SIG-M5 (cell line): ENCODE measurements at regions not wholly inside any gene's neighbourhood (a gene's known extent, or its start where the extent isn't known, plus 50 kb on each side); places are given as distances from the start of the nearest gene placed in this dataset.

Experiments used
- DNase-seq: peaks from one replicate; lab custom pipeline; 2025; lab: John Stamatoyannopoulos, UW

DNA sequence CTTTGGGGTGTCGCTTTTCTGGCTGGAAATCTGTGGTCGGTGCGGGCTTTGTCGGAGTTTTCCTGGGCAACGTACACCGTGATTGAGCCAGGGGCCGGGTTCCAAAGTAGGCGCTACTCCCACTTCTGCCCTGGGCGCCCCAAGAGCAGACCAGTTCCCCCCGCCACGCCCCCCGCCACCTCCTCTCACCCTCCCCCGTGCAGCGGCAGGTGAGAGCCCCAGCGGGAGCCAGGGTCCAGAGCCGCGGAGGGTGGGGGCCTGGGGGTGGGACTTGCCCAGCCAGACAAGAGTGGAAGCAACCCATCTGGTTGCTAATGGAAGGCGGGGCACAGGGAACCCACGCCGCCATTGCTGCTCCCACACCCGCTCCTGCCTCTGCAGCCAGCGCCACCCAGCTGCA, 2195.9 kb downstream of the PCDH9 start:
- DNase-seq, result no peak

- DNase-seq, result no peak
Measured at GRCh38 chr13:65032825-65033224, 2197.3 kb downstream of the PCDH9 start.

DNA sequence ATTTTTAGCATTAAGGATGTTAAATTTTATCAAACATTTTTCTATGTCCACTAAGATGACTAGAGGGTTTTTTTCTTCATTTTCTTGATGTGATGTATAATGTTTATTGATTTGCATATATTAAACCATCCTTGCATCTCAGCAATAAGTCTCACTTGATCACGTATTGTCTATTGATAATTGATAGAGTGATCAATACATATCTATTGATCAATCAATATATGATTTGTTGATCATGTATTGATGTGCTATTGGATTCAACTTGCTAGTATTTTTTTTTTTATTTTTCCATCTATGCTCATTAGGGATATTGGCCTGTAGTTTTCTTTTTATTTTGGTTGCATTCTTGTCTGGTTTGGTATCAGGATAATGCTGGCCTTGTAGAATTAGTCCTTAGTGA, 2202.0 kb downstream of the PCDH9 start:
- no peak for DNase-seq

DNA sequence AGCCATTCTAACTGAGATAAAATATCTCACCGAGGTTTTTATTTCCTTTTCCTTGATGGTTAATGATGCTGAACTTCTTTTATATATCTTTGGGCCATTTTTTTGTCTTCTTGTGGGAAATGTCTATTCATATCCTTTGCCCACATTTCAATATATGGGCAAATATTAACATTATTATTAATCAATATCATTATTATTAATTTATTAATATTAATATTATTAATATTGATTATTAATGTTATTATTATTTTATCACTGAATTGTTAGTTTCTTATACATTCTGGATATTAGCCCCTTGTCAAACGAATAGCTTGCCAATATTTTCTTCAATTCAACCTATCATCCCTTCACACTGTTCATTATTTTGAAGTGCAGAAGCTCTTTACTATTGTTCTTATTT, 2203.6 kb downstream of the PCDH9 start:
- DNase-seq, result no peak

DNA sequence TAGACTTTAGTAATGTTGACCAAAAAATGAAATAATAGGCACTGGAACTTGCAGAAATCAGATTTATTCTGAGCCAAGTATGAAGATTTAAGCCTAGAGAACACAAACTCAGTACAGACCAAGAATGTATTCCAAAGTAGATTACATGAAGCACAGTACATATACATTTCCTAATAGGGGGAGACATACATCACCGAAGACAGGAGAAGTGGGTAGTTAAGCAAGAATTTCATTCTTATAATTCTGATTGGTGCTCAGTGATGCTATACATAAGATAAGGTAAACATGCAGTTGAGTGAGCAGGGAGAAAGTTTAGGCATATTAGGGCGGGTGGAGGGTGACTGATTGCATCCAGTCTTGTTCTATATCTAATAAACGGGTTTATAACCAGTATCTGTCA, 2218.8 kb downstream of the PCDH9 start:
- DNase-seq, result no peak

DNA sequence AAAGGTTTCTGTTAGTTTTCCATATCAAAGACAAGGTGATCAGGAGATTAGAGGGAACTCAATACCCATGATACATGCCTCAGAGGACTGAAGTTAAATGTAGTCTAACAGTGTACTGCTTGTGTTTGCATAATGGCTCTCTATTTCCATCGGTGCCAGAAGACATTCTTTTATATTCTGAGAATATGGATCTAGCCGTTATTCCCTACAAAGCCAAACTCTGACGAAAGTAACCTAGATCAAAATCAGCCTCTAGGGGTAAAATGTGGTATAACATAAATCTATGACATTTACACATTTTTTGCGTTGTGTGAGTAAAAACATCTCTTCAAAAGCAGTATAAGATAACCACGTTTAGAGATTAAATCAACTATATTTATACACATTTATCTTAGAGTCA, 2232.7 kb downstream of the PCDH9 start:
- DNase-seq, result no peak

- no peak for DNase-seq
Measured at GRCh38 chr13:64993514-64994164, 2236.5 kb downstream of the PCDH9 start.

GRCh38 chr13:64992314-64992713, 2237.8 kb downstream of the PCDH9 start:
- no peak for DNase-seq

DNA sequence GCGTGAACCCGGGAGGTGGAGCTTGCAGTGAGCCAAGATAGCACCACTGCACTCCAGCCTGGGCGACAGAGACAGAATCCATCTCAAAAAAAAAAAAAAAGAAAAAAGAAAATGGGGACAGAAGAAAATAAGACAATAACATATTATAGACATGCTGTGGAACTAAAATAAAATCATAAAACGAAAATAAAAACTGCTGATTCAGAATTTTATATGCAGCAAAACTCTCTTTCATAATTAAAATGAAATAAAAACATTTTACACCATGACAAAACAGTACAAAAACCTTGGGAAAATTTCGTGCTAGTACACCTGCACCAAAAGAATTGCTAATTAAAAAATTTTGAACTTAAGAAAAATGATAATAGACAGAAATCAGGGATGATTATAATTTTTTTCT, 2245.1 kb downstream of the PCDH9 start:
- DNase-seq, result no peak

DNA sequence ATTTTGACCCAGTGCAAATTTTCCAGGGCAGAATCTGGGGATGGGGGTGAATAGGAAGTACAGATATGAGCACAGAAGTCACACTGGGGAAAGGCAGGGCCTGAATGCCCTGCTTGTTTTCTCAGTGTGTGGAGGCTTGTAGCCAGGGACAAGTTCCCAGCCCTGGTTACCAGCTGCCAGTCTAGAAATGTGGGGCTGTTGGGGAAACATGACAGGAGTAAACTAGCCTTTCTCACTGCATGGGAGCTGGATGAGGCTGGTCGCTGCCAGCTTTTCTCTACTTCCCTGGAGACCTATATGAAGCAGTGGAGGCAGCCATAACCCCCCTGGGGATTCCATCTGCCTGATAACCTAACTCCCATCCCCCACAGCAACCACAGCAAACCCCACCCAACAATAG, 2267.7 kb downstream of the PCDH9 start:
- no peak for DNase-seq

DNA sequence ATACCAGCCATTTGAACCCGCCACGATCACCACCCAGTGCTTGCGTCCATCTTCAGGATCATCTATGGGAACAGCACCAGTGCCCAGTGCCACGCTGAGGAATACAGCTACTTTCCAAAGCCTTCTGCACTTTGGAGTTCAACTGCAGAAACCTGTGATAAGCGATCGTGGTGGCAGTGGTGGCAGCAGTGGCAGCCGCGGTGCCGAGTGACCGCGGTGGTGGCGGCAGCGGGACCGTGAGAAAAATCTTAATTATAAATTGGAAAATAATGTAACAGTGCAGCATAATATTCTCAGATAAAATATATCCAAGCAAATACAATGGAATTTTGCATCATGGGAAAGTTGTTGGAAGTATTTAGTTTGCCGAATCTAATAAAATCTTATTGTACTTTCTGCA, 2270.9 kb downstream of the PCDH9 start:
- DNase-seq, result no peak

DNA sequence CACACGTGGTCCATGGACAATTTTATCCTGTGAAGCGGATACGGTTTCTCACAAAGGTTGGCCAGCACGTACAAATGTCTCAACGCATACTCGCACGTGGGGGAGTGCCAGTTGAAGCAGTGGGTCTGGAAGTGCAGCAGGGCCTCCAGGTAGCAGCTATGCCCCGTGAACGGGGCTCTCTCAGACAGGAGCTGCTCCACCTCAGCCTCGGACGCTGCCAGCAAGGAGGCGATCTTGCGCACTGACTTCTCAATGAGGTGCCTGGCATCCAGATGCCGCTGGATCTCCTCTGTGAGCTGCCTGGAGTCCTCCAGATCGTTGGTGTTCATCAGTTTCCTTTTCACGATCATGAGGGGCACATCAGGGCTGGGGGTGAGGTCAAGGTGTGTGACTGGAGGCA, 2272.0 kb downstream of the PCDH9 start:
- DNase-seq, result no peak

DNA sequence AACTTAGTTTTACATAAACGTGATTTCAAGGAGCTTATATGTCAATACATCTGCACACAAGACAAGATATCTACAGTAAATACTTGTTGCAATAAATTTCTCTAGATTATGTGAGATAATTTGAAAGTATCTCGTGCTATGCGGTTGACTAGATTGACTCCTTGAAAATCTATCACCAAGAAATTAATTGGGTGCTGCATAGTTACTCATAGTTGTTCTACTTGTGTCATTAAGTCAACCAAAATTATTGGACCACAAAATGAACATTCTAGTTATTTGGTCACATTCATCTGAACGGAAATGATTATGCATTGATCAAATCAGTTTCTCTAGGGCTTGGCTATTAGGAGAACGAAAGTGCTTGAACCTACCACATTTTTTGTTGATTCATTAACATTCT, 2291.5 kb downstream of the PCDH9 start:
- DNase-seq, result no peak

GRCh38 chr13:64937302-64937701, 2292.8 kb downstream of the PCDH9 start:
- no peak for DNase-seq

DNA sequence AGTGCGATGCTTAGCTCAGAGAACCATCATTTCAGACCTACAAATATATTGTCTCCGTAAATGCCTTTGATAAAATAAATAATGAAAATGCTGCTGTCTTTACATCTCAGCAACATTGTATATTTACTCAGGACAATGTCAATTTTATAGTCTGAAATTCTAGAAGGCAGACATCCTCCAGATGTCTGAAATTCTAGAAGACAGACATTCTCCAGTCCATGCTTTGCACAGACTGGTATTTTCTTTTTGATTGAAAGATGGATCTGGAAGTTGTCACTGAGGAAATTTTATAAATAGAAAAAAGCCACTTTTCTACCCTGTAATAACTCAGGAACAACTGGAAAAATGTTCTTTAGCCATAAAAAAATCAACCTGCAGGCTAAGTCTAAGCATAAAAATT, 2293.3 kb downstream of the PCDH9 start:
- no peak for DNase-seq

GRCh38 chr13:64935441-64935840, 2294.7 kb downstream of the PCDH9 start:
- no peak for DNase-seq

- DNase-seq, result no peak
Measured at GRCh38 chr13:64934569-64935362, 2295.4 kb downstream of the PCDH9 start.

DNA sequence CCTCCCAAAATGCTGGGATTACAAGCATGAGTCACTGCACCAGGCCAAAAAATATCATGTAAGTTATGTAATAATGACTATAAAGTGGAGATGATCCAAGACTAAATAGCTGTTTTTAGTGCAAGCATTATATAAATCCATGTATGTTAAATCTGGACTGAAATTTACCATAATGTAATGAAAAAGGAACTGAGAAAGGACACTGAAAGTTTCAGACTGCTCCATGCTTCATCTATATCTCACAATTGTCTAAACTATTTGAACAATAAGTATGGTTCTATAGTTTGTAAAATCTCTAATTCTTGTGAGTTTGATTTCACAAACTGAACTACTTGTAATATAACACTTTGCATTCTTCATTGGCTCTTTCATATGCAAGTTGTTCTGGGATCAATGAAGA, 2299.5 kb downstream of the PCDH9 start:
- DNase-seq, result no peak

DNA sequence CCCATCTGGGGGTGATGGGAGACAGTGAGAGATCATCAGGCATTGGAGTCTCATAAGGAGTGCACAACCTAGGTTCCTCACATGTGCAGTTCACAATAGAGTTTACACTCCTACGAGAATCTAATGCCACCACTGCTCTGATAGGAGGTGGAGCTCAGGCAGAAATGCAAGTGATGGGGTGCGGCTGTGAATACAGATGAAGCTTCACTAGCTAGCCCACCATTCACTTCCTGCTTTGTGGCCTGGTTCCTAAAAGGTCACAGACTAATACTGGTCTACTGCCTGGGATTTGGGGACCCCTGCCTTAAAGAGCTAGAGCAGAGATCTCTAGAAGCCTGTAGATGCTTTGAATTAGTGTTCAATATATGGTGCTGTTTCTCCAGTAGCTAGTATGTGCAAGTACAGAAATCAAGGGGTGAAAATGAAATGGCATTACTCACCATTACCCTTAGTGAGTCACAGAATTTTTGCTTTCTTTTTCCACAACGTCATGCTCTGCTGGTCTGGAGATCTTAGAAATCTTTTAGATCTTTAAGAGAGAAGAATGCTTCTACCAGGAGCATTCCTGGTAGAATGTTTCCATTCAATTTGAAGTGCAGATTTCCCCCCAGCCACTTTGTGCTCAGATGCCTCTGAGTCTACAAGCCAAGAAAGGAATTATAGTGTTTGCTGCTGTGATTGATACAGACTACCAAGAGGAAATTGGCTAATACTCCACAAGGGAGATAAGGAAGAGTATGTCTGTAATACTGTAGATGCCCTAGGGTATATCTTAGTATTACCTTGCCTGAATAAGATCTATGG, 2301.2 kb downstream of the PCDH9 start:
- no peak for DNase-seq

DNA sequence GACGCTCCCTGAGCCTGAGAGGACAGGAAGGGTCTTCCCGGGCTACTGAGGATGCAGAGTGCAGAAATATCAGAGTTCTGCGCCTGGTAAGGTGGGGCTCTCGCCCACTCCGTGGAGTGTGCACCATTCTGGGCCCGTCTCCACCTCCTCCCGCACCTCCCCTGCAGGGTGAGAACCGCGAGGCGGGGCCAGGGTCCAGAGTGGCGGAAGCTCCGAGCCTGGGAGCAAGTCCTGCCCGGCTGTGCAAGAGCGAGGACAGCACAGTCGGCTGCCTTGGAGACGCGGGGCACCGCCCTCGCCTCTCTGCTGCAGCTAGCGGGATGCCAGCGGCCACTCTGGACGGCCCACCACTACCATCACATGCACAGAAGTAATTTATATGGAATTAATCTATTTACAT, 2304.4 kb downstream of the PCDH9 start:
- no peak for DNase-seq

DNA sequence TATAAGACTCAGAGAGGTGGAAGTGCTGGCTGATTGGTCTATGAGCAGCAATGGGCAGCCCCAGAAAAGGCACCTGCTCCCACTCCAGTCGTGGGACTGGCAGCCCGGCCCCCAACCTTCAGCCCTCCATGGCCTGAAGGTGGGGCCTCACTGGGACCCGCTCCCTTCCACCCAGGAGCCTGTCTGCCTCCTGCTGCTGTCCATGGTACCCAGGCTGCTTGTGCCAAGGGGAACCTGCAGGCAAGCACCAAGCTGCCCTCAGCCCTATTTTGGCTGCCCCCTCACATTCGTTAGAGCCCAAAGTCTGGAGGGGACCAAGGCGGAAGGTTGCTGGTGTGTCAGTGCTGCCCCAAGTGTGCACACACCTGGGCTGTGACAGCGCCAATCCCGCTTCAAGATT, 2304.9 kb downstream of the PCDH9 start:
- DNase-seq, result no peak

DNA sequence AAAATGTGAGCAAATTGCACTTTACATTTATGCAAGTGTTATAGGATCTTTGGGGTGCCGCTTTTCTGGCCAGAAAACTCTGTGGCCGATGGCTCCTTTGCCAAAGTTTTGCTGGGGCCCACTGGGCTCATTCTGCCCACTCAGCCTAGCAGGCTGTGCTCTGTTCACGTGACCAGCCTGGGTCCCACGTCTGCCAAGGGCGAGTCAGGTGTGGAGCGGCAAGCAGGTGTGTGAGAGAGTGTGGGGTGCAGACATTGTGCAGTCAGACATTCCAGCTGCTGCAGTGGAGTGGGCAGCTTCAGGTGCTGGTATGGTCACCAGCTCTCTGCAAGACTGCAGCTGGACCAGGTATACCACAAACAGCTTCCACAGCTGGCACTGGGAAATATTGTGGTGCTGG, 2305.7 kb downstream of the PCDH9 start:
- no peak for DNase-seq

DNA sequence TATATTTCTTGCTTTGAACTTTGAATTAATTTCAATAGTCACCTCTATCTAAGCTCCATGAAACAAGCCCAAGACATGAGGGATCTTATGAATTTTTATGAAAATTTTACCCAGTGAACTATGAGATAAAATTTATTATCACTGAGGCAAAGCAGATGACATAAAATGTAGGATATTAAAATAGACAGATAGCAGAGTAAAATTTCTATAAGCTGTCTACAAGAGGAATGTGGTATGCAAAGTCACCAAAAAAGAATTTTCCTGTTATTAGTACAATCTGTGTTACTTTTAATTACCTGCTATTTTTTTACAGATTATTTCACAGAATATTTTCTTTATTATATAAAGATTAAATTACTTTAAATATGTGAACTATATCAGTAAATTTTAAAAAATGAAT, 2312.6 kb downstream of the PCDH9 start:
- DNase-seq, result no peak
